ENCODE measurements at regions not wholly inside any gene's neighbourhood (a gene's known extent, or its start where the extent isn't known, plus 50 kb on each side); places are given as distances from the start of the nearest gene placed in this dataset.
"Not testable (repeated sequence)": the region's sequence is repeated elsewhere in the genome, so short reads cannot be mapped to it uniquely, and the experiment has no call there.

GRCh38 chrX:43311625-43312024, 344.5 kb upstream of the MAOA start:
- not testable (repeated sequence) for TF ChIP-seq CTCF (conservative IDR thresholded peaks at IDR 0.05); ZFX (IDR thresholded peaks at IDR 0.05)
